Ishikawa (cell line): ENCODE measurements at regions not wholly inside any gene's neighbourhood (a gene's known extent, or its start where the extent isn't known, plus 50 kb on each side); places are given as distances from the start of the nearest gene placed in this dataset.

Source experiments
- CEBPB ChIP-seq: IDR thresholded peaks from 2 replicates; pipeline ENCODE4 v1.6.1; 2012
- CREB1 ChIP-seq: IDR thresholded peaks from 2 replicates; pipeline ENCODE4 v1.6.1; 2012; ENCODE audit warnings: low read depth
- EGR1 ChIP-seq: IDR thresholded peaks from 2 replicates; pipeline ENCODE4 v1.6.1; 2012
- EP300 ChIP-seq: IDR thresholded peaks from 2 replicates; pipeline ENCODE4 v1.6.1; 2012; ENCODE audit warnings: borderline replicate concordance
- FOXM1 ChIP-seq: IDR thresholded peaks from 2 replicates; pipeline ENCODE4 v1.6.1; 2012; ENCODE audit warnings: low read depth, borderline replicate concordance
- RAD21 ChIP-seq: IDR thresholded peaks from 2 replicates; pipeline ENCODE4 v1.6.1; 2012; ENCODE audit warnings: low read depth
- TAF1 ChIP-seq: IDR thresholded peaks from 2 replicates; pipeline ENCODE4 v1.6.1; 2012; ENCODE audit warnings: low read depth, mild to moderate bottlenecking
- TCF12 ChIP-seq: IDR thresholded peaks from 2 replicates; pipeline ENCODE4 v1.6.1; 2012; ENCODE audit warnings: low read depth
- TEAD4 ChIP-seq: IDR thresholded peaks from 2 replicates; pipeline ENCODE4 v1.6.1; 2012
- YY1 ChIP-seq: IDR thresholded peaks from 2 replicates; pipeline ENCODE4 v1.6.1; 2012; ENCODE audit warnings: low read depth
- ZBTB7A ChIP-seq: IDR thresholded peaks from 2 replicates; pipeline ENCODE4 v1.6.1; 2012; ENCODE audit warnings: low read depth
- TF ChIP-seq, protein P1 (sequence below): IDR thresholded peaks from 2 replicates; pipeline ENCODE4 v1.6.1; 2012; ENCODE audit warnings: low read depth, mild to moderate bottlenecking
- TF ChIP-seq, protein P2 (sequence below): IDR thresholded peaks from 2 replicates; pipeline ENCODE4 v1.6.1; 2012
- TF ChIP-seq, protein P3 (sequence below): IDR thresholded peaks from 2 replicates; pipeline ENCODE4 v1.6.1; 2012

DNA sequence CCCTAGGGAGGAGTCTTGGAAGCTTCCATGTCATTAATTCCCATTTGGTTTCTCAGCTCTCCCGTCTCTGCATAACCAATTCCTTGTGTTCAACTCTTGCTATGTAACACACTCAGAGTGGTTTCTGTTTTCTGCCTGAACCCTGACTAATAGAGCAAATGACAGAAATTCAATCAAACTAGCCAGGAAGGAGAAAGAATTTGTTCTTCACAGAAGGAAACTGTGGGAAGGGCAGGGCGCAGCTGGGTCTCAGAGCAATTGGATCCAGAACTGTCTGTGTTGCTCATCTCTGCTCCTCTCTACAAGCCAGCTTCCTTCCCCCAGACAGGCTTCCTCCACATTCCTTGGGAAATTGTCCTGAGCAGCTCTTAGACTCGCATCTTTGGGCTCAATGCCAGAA is 269.8 kb downstream of the TNS1 start:
- TF ChIP-seq EP300: no peak
- TF ChIP-seq, protein P1, sequence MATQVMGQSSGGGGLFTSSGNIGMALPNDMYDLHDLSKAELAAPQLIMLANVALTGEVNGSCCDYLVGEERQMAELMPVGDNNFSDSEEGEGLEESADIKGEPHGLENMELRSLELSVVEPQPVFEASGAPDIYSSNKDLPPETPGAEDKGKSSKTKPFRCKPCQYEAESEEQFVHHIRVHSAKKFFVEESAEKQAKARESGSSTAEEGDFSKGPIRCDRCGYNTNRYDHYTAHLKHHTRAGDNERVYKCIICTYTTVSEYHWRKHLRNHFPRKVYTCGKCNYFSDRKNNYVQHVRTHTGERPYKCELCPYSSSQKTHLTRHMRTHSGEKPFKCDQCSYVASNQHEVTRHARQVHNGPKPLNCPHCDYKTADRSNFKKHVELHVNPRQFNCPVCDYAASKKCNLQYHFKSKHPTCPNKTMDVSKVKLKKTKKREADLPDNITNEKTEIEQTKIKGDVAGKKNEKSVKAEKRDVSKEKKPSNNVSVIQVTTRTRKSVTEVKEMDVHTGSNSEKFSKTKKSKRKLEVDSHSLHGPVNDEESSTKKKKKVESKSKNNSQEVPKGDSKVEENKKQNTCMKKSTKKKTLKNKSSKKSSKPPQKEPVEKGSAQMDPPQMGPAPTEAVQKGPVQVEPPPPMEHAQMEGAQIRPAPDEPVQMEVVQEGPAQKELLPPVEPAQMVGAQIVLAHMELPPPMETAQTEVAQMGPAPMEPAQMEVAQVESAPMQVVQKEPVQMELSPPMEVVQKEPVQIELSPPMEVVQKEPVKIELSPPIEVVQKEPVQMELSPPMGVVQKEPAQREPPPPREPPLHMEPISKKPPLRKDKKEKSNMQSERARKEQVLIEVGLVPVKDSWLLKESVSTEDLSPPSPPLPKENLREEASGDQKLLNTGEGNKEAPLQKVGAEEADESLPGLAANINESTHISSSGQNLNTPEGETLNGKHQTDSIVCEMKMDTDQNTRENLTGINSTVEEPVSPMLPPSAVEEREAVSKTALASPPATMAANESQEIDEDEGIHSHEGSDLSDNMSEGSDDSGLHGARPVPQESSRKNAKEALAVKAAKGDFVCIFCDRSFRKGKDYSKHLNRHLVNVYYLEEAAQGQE: no peak
- TF ChIP-seq YY1: no peak
- no peak for TF ChIP-seq TAF1
- no peak for TF ChIP-seq FOXM1
- TF ChIP-seq, protein P2, sequence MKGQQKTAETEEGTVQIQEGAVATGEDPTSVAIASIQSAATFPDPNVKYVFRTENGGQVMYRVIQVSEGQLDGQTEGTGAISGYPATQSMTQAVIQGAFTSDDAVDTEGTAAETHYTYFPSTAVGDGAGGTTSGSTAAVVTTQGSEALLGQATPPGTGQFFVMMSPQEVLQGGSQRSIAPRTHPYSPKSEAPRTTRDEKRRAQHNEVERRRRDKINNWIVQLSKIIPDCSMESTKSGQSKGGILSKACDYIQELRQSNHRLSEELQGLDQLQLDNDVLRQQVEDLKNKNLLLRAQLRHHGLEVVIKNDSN: no peak
- no peak for TF ChIP-seq TEAD4
- no peak for TF ChIP-seq EGR1
- no peak for TF ChIP-seq CREB1
- TF ChIP-seq, protein P3, sequence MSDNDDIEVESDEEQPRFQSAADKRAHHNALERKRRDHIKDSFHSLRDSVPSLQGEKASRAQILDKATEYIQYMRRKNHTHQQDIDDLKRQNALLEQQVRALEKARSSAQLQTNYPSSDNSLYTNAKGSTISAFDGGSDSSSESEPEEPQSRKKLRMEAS: no peak
- no peak for TF ChIP-seq CEBPB
- TF ChIP-seq TCF12: no peak
- no peak for TF ChIP-seq RAD21
- TF ChIP-seq ZBTB7A: no peak
